Middle frontal gyrus (tissue), 1 donor: ENCODE measurements at regions not wholly inside any gene's neighbourhood (a gene's known extent, or its start where the extent isn't known, plus 50 kb on each side); places are given as distances from the start of the nearest gene placed in this dataset.

Experiments
- DNase-seq: peaks from one replicate; pipeline ENCODE4 v3.0.0-alpha.2; 2015; ENCODE audit warnings: low spot score; ENCODE audit errors: extremely low spot score

- no peak for DNase-seq
These were observed 414.4 kb upstream of the NXPH2 start for GRCh38 chr2:139194546-139194945.

GRCh38 chr2:139177041-139177440 lies 396.9 kb upstream of the NXPH2 start:
- DNase-seq: no peak

GRCh38 chr2:139175510-139175909 lies 395.3 kb upstream of the NXPH2 start:
- no peak for DNase-seq

GRCh38 chr2:139170406-139170805 lies 390.2 kb upstream of the NXPH2 start:
- DNase-seq: no peak

- DNase-seq: no peak
These were observed 385.4 kb upstream of the NXPH2 start for GRCh38 chr2:139165601-139166000.

- DNase-seq: no peak
These were observed 384.9 kb upstream of the NXPH2 start for GRCh38 chr2:139165041-139165440.

GRCh38 chr2:139162957-139163356 lies 382.8 kb upstream of the NXPH2 start:
- DNase-seq: no peak

GRCh38 chr2:139162456-139162855 lies 382.3 kb upstream of the NXPH2 start:
- DNase-seq: no peak

GRCh38 chr2:139160836-139161235 lies 380.6 kb upstream of the NXPH2 start:
- no peak for DNase-seq

GRCh38 chr2:139159177-139159576 lies 379.0 kb upstream of the NXPH2 start:
- no peak for DNase-seq

GRCh38 chr2:139156730-139157129 lies 376.5 kb upstream of the NXPH2 start:
- no peak for DNase-seq

GRCh38 chr2:139155991-139156390 lies 375.8 kb upstream of the NXPH2 start:
- no peak for DNase-seq

GRCh38 chr2:139142252-139142880 lies 362.2 kb upstream of the NXPH2 start:
- DNase-seq: no peak

- no peak for DNase-seq
These were observed 344.1 kb upstream of the NXPH2 start for GRCh38 chr2:139124271-139124670.

GRCh38 chr2:139123795-139124194 lies 343.6 kb upstream of the NXPH2 start:
- DNase-seq: no peak

- no peak for DNase-seq
These were observed 342.5 kb upstream of the NXPH2 start for GRCh38 chr2:139122711-139123158.

- DNase-seq: no peak
These were observed 319.5 kb upstream of the NXPH2 start for GRCh38 chr2:139099721-139100120.

- no peak for DNase-seq
These were observed 318.8 kb upstream of the NXPH2 start for GRCh38 chr2:139098961-139099360.

GRCh38 chr2:139083121-139083520 lies 302.9 kb upstream of the NXPH2 start:
- DNase-seq: no peak

- DNase-seq: peak; percentile 29
These were observed 300.1 kb upstream of the NXPH2 start for GRCh38 chr2:139080244-139080643.

GRCh38 chr2:139079311-139079710 lies 299.1 kb upstream of the NXPH2 start:
- no peak for DNase-seq

- DNase-seq: no peak
These were observed 298.2 kb upstream of the NXPH2 start for GRCh38 chr2:139078376-139078775.

GRCh38 chr2:139077099-139077737 lies 297.0 kb upstream of the NXPH2 start:
- no peak for DNase-seq
